WTC11 (cell line): ENCODE measurements at regions not wholly inside any gene's neighbourhood (a gene's known extent, or its start where the extent isn't known, plus 50 kb on each side); places are given as distances from the start of the nearest gene placed in this dataset.

Source experiments
- ATAC-seq: fragments of 200-7000 bp; cut with Tn5 transposase; 2 replicates; pipeline ENCODE4 v1.10.0; 2021; ENCODE audit warnings: mild to moderate bottlenecking, moderate library complexity
- CTCF ChIA-PET: fragments of 300-600 bp; sonication (Branson Sonifier 250); formaldehyde crosslinking; loops from one replicate; lab custom pipeline; 2021; ENCODE audit warnings: antibody characterized with exemption; lab: Charles Lee
- POLR2A ChIA-PET: fragments of 350-600 bp; sonication (Branson Sonifier 250); formaldehyde crosslinking; loops from one replicate; lab custom pipeline; 2021; ENCODE audit warnings: antibody characterized with exemption; lab: Charles Lee
- DNase-seq: peaks from one replicate; pipeline ENCODE4 v3.0.0; 2021; ENCODE audit warnings: low spot score
- H3K27ac Mint-ChIP-seq: 2 replicates; pipeline ENCODE4 v1.8.0; 2021; ENCODE audit warnings: mixed read lengths
- H3K27me3 Mint-ChIP-seq: 2 replicates; pipeline ENCODE4 v1.8.0; 2021; ENCODE audit warnings: low read depth, mild to moderate bottlenecking, moderate library complexity, mixed read lengths
- H3K36me3 Mint-ChIP-seq: 2 replicates; pipeline ENCODE4 v1.8.0; 2021; ENCODE audit warnings: mixed read lengths
- H3K4me1 Mint-ChIP-seq: 2 replicates; pipeline ENCODE4 v1.8.0; 2022; ENCODE audit warnings: mixed read lengths
- H3K4me3 Mint-ChIP-seq: 2 replicates; pipeline ENCODE4 v1.8.0; 2021; ENCODE audit warnings: mild to moderate bottlenecking, moderate library complexity, mixed read lengths
- H3K9me3 Mint-ChIP-seq: 2 replicates; pipeline ENCODE4 v1.8.0; 2021; ENCODE audit warnings: mixed read lengths
- CREM ChIP-seq: sonication (generic); formaldehyde crosslinking; IDR thresholded peaks from 2 replicates; pipeline ENCODE4 v1.8.1; 2022; ENCODE audit warnings: mild to moderate bottlenecking, missing genetic modification reagents, moderate library complexity
- CTCF ChIP-seq: fragments of 200-600 bp; IDR thresholded peaks from 2 replicates; pipeline ENCODE4 v1.8.0; 2022; ENCODE audit warnings: antibody characterized with exemption
- EMX1 ChIP-seq: fragments of 250-450 bp; sonication (Bioruptor Pico); IDR thresholded peaks from 2 replicates; pipeline ENCODE4 v1.8.0; 2021; ENCODE audit warnings: mild to moderate bottlenecking
- ESRRA ChIP-seq: sonication (generic); formaldehyde crosslinking; IDR thresholded peaks from 2 replicates; pipeline ENCODE4 v1.8.1; 2022; ENCODE audit warnings: mild to moderate bottlenecking, missing genetic modification reagents, borderline replicate concordance
- FOXP1 ChIP-seq: sonication (generic); formaldehyde crosslinking; IDR thresholded peaks from 2 replicates; pipeline ENCODE4 v1.8.0; 2022; ENCODE audit warnings: missing genetic modification reagents, mild to moderate bottlenecking, moderate library complexity, borderline replicate concordance
- HMGXB4 ChIP-seq: sonication (generic); formaldehyde crosslinking; IDR thresholded peaks from 2 replicates; pipeline ENCODE4 v1.8.1; 2023; ENCODE audit warnings: mild to moderate bottlenecking, moderate library complexity, missing genetic modification reagents
- IRF1 ChIP-seq: sonication (generic); formaldehyde crosslinking; IDR thresholded peaks from 2 replicates; pipeline ENCODE4 v1.8.0; 2023; ENCODE audit warnings: missing genetic modification reagents
- MAX ChIP-seq: sonication (generic); formaldehyde crosslinking; IDR thresholded peaks from 2 replicates; pipeline ENCODE4 v1.8.0; 2022; ENCODE audit warnings: mild to moderate bottlenecking, missing genetic modification reagents
- NFE2L1 ChIP-seq: sonication (generic); formaldehyde crosslinking; IDR thresholded peaks from 2 replicates; pipeline ENCODE4 v1.8.1; 2023; ENCODE audit warnings: missing genetic modification reagents
- RELA ChIP-seq: sonication (generic); formaldehyde crosslinking; IDR thresholded peaks from 2 replicates; pipeline ENCODE4 v1.8.1; 2022; ENCODE audit warnings: missing genetic modification reagents, mild to moderate bottlenecking, borderline replicate concordance
- SP1 ChIP-seq: sonication (generic); formaldehyde crosslinking; conservative IDR thresholded peaks from 2 replicates; pipeline ENCODE4 v1.8.1; 2022; ENCODE audit warnings: missing genetic modification reagents
- TCF7 ChIP-seq: sonication (generic); formaldehyde crosslinking; IDR thresholded peaks from 2 replicates; pipeline ENCODE4 v1.8.0; 2022; ENCODE audit warnings: mild to moderate bottlenecking, low read depth, missing genetic modification reagents, moderate library complexity
- ZBTB43 ChIP-seq: sonication (generic); formaldehyde crosslinking; IDR thresholded peaks from 2 replicates; pipeline ENCODE4 v1.8.1; 2023; ENCODE audit warnings: mild to moderate bottlenecking, missing genetic modification reagents
- ZNF138 ChIP-seq: sonication (generic); formaldehyde crosslinking; conservative IDR thresholded peaks from 2 replicates; pipeline ENCODE4 v1.8.1; 2022; ENCODE audit warnings: mild to moderate bottlenecking, moderate library complexity, missing genetic modification reagents
- ZNF281 ChIP-seq: sonication (generic); formaldehyde crosslinking; IDR thresholded peaks from 2 replicates; pipeline ENCODE4 v1.8.0; 2023; ENCODE audit warnings: mild to moderate bottlenecking, missing genetic modification reagents

- TF ChIP-seq IRF1 (no peak), HMGXB4 (no peak), FOXP1 (CRISPR knock-in tag) (no peak), ZNF138 (CRISPR knock-in tag) (no peak)
These were observed 280.1 kb downstream of the SV2B start (continued) for GRCh38 chr15:91380114-91380513.

GRCh38 chr15:91383532-91383931 is 283.5 kb downstream of the SV2B start:
- POLR2A ChIA-PET, result no interaction called here
- Mint-ChIP-seq H3K9me3 (peaks cover 36% of the 10 kb centered on the region), H3K27ac (no peak overlapping the region), H3K27me3 (no peaks in the 10 kb centered on the region), H3K4me1 (peaks cover 13% of the 10 kb centered on the region), H3K4me3 (no peak overlapping the region), H3K36me3 (peaks cover 10% of the 10 kb centered on the region)
- ATAC-seq (no peak), DNase-seq (no peak)
- no peak for TF ChIP-seq NFE2L1 (CRISPR knock-in tag)
- TF ChIP-seq HMGXB4, result no peak
- TF ChIP-seq CTCF, result no peak
- no peak for TF ChIP-seq EMX1 (CRISPR knock-in tag)
- TF ChIP-seq RELA (CRISPR knock-in tag), result no peak
- no peak for TF ChIP-seq CREM (CRISPR knock-in tag)
- TF ChIP-seq ZNF138 (CRISPR knock-in tag), result no peak
- TF ChIP-seq ZNF281 (CRISPR knock-in tag), result no peak
- no peak for TF ChIP-seq TCF7 (CRISPR knock-in tag)
- TF ChIP-seq SP1 (CRISPR knock-in tag), result no peak
- TF ChIP-seq ZBTB43 (CRISPR knock-in tag), result no peak
- no peak for TF ChIP-seq ESRRA
- TF ChIP-seq MAX (CRISPR knock-in tag), result no peak
- TF ChIP-seq, all 79 proteins: peak for 0
- CTCF ChIA-PET, result no interaction called here
